Naive thymus-derived CD4-positive, alpha-beta T cell (primary cell): ENCODE measurements at regions not wholly inside any gene's neighbourhood (a gene's known extent, or its start where the extent isn't known, plus 50 kb on each side); places are given as distances from the start of the nearest gene placed in this dataset.

Experiments used
- ATAC-seq: fragments of 150-1000 bp; cut with Tn5 transposase; 2 replicates; pipeline ENCODE4 v1.10.0; 2021; ENCODE audit warnings: mild to moderate bottlenecking, moderate library complexity
- CTCF ChIA-PET: fragments of 350-600 bp; sonication (Branson Sonifier 250); formaldehyde crosslinking; loops from one replicate; lab custom pipeline; 2021; ENCODE audit warnings: antibody characterized with exemption; lab: Charles Lee
- POLR2A ChIA-PET: fragments of 350-600 bp; sonication (Branson Sonifier 250); formaldehyde crosslinking; loops from one replicate; lab custom pipeline; 2021; ENCODE audit warnings: antibody characterized with exemption, inconsistent platforms; lab: Charles Lee
- DNase-seq, 9 donors: peaks; one replicate each; pipeline versions ENCODE4 v3.0.0 to v3.0.0-alpha.2; 2020 to 2022; ENCODE audit warnings: mixed read lengths in 1 of 9
- H3K27ac ChIP-seq: one replicate; pipeline ENCODE4 v1.7.0; 2013; ENCODE audit warnings: mild to moderate bottlenecking, low read depth, low read length, moderate library complexity
- H3K27me3 ChIP-seq, 2 donors: one replicate each; pipeline ENCODE4 v1.7.0; 2013; ENCODE audit warnings: low read length in 2 of 2, mild to moderate bottlenecking in 2 of 2, moderate library complexity in 2 of 2; ENCODE audit not compliant: control insufficient read depth in 2 of 2, insufficient read depth in 2 of 2
- H3K36me3 ChIP-seq, 3 experiments: 1 replicate in 2 of 3; 2 replicates in 1 of 3; pipeline ENCODE4 v1.7.0; 2013; ENCODE audit warnings: low read length in 3 of 3, mild to moderate bottlenecking in 3 of 3, moderate library complexity in 1 of 3; ENCODE audit not compliant: insufficient read depth in 3 of 3, control insufficient read depth in 2 of 3
- H3K4me1 ChIP-seq, 2 donors: one replicate each; pipeline ENCODE4 v1.7.0; 2013; ENCODE audit warnings: low read length in 2 of 2, mild to moderate bottlenecking in 2 of 2, moderate library complexity in 1 of 2; ENCODE audit not compliant: control insufficient read depth in 2 of 2, insufficient read depth in 2 of 2
- H3K4me3 ChIP-seq: 2 replicates; pipeline ENCODE4 v1.7.0; 2013; ENCODE audit warnings: mild to moderate bottlenecking, low read length
- H3K9me3 ChIP-seq, 3 experiments: 1 replicate in 2 of 3; 2 replicates in 1 of 3; pipeline ENCODE4 v1.7.0; 2013; ENCODE audit warnings: low read length in 3 of 3; ENCODE audit not compliant: control insufficient read depth in 2 of 3
- H3K27ac Mint-ChIP-seq, 9 donors: one replicate each; pipeline ENCODE4 v1.8.0; 2020 to 2022; ENCODE audit warnings: mixed read lengths in 9 of 9, mild to moderate bottlenecking in 8 of 9, moderate library complexity in 5 of 9, inconsistent platforms in 2 of 9
- H3K27me3 Mint-ChIP-seq, 5 donors: one replicate each; pipeline ENCODE4 v1.8.0; 2021 to 2022; ENCODE audit warnings: mixed read lengths in 5 of 5, mild to moderate bottlenecking in 1 of 5
- H3K36me3 Mint-ChIP-seq, 5 donors: one replicate each; pipeline ENCODE4 v1.8.0; 2020 to 2022; ENCODE audit warnings: mixed read lengths in 5 of 5, mild to moderate bottlenecking in 3 of 5, inconsistent platforms in 1 of 5
- H3K4me1 Mint-ChIP-seq, 7 donors: one replicate each; pipeline ENCODE4 v1.8.0; 2020 to 2022; ENCODE audit warnings: mixed read lengths in 7 of 7, mild to moderate bottlenecking in 3 of 7, inconsistent platforms in 1 of 7
- H3K4me3 Mint-ChIP-seq, 10 donors: one replicate each; pipeline ENCODE4 v1.8.0; 2020 to 2022; ENCODE audit warnings: mild to moderate bottlenecking in 10 of 10, mixed read lengths in 10 of 10, moderate library complexity in 6 of 10, inconsistent platforms in 2 of 10
- H3K9me3 Mint-ChIP-seq, 11 donors: one replicate each; pipeline ENCODE4 v1.8.0; 2020 to 2022; ENCODE audit warnings: mixed read lengths in 11 of 11, mild to moderate bottlenecking in 4 of 11, inconsistent platforms in 1 of 11, moderate library complexity in 1 of 11
- intact Hi-C, 2 donors: fragments of 100-400 bp; cut with micrococcal nuclease; formaldehyde crosslinking; loops; one replicate each; pipeline ENCODE4 v1.15.1; 2023

- POLR2A ChIA-PET, result no interaction called here
- Mint-ChIP-seq H3K4me1 (no peaks in the 10 kb centered on the region), H3K36me3 (peaks cover 1 to 33% (median 28%) of the 10 kb centered on the region in 5 donors), H3K9me3 (peaks cover 9 to 26% (median 14%) of the 10 kb centered on the region in 11 donors), H3K27ac (no peak overlapping the region), H3K27me3 (no peaks in the 10 kb centered on the region), H3K4me3 (no peak overlapping the region)
- H3K4me1 ChIP-seq, result no peaks in the 10 kb centered on the region
- ATAC-seq (no peak), DNase-seq (no peak)
- peaks cover 0 to 4% (median 0%) of the 10 kb centered on the region in 3 experiments for H3K9me3 ChIP-seq
- H3K36me3 ChIP-seq, result no peaks in the 10 kb centered on the region
- intact Hi-C loops, result no loop called here
- CTCF ChIA-PET, result interaction anchor here (0.6 kb wide), 1 partner anchor 821 kb away, joined by 4 read pairs; no protein-coding TSS in a partner anchor
- H3K27ac ChIP-seq, result no peak overlapping the region
- H3K4me3 ChIP-seq, result no peak overlapping the region
- no peaks in the 10 kb centered on the region for H3K27me3 ChIP-seq
Observed at GRCh38 chr1:222916100-222916499, 101.3 kb downstream of the DISP1 start.

- Mint-ChIP-seq H3K9me3 (peaks cover 9 to 26% (median 14%) of the 10 kb centered on the region in 11 donors), H3K4me3 (no peak overlapping the region), H3K27ac (no peak overlapping the region), H3K36me3 (peaks cover 1 to 33% (median 28%) of the 10 kb centered on the region in 5 donors), H3K4me1 (no peaks in the 10 kb centered on the region), H3K27me3 (no peaks in the 10 kb centered on the region)
- Histone ChIP-seq H3K27me3 (no peaks in the 10 kb centered on the region), H3K9me3 (peaks cover 0 to 4% (median 0%) of the 10 kb centered on the region in 3 experiments), H3K4me3 (no peak overlapping the region), H3K36me3 (no peaks in the 10 kb centered on the region), H3K27ac (no peak overlapping the region), H3K4me1 (no peaks in the 10 kb centered on the region)
- no peak for ATAC-seq
- intact Hi-C loops, result no loop called here
- ChIA-PET CTCF (no interaction called here), POLR2A (no interaction called here)
- DNase-seq, result no peak
Observed at GRCh38 chr1:222918801-222919477, 104.1 kb downstream of the DISP1 start.

GRCh38 chr1:222919478-222919865 lies 104.6 kb downstream of the DISP1 start:
- no peak overlapping the region for H3K27ac Mint-ChIP-seq
- H3K4me3 Mint-ChIP-seq, result no peak overlapping the region
- H3K4me1 Mint-ChIP-seq, result no peaks in the 10 kb centered on the region
- ChIA-PET CTCF (no interaction called here), POLR2A (no interaction called here)
- Histone ChIP-seq H3K9me3 (peaks cover 0 to 4% (median 0%) of the 10 kb centered on the region in 3 experiments), H3K36me3 (no peaks in the 10 kb centered on the region), H3K27me3 (no peaks in the 10 kb centered on the region), H3K27ac (no peak overlapping the region), H3K4me3 (no peak overlapping the region), H3K4me1 (no peaks in the 10 kb centered on the region)
- DNase-seq, result no peak
- H3K36me3 Mint-ChIP-seq, result peaks cover 1 to 31% (median 28%) of the 10 kb centered on the region in 5 donors
- no peak for ATAC-seq
- intact Hi-C loops, result no loop called here
- peaks cover 9 to 26% (median 14%) of the 10 kb centered on the region in 11 donors for H3K9me3 Mint-ChIP-seq
- H3K27me3 Mint-ChIP-seq, result no peaks in the 10 kb centered on the region

DNA sequence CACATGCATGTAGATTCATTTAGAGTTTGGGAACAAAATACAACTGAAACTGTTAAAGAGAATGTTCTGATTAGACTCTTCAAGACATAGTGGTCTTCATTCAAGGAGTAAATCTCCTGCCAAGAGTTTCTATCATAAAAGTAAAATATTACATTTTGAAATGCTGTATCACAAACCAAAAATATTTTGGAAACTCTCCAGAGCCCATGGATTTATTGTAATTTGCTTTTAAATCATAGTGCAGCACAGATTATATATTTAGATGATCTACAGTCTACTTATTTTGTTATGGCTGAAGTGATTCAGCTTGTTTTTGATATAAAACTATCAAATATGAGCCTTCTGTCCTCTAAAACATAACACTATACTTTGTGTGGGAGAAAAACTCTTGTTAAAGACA lies 105.3 kb downstream of the DISP1 start:
- intact Hi-C loops, result no loop called here
- CTCF ChIA-PET, result no interaction called here
- H3K4me3 Mint-ChIP-seq, result no peak overlapping the region
- POLR2A ChIA-PET, result no interaction called here
- H3K9me3 Mint-ChIP-seq, result peaks cover 9 to 24% (median 13%) of the 10 kb centered on the region in 11 donors
- H3K27me3 Mint-ChIP-seq, result no peaks in the 10 kb centered on the region
- Histone ChIP-seq H3K27me3 (no peaks in the 10 kb centered on the region), H3K9me3 (peaks cover 0 to 4% (median 0%) of the 10 kb centered on the region in 3 experiments), H3K4me1 (no peaks in the 10 kb centered on the region), H3K4me3 (no peak overlapping the region), H3K36me3 (no peaks in the 10 kb centered on the region), H3K27ac (no peak overlapping the region)
- no peak overlapping the region for H3K27ac Mint-ChIP-seq
- H3K36me3 Mint-ChIP-seq, result peaks cover 1 to 30% (median 28%) of the 10 kb centered on the region in 5 donors
- ATAC-seq, result no peak
- no peaks in the 10 kb centered on the region for H3K4me1 Mint-ChIP-seq
- no peak for DNase-seq

DNA sequence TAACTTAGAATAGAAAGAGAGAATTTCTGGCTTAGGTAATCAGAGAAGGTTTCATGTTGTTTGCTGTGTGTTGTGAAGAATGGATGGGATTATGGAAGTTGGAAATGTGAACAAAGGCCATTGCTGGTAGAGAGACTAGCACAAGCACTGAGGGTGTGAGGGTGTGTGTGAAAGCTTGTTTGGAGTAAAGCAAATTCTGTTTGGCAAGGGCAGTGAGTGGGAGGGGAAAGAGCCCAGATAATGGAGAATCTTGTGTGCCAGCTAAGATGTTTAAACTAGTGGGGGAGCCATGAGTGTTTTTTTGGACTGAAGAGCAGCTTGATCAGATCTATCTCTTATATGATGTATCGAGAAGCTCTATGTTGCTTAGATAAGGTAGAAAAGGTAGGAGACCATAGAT lies 107.1 kb downstream of the DISP1 start:
- Mint-ChIP-seq H3K27ac (no peak overlapping the region), H3K27me3 (no peaks in the 10 kb centered on the region), H3K4me1 (no peaks in the 10 kb centered on the region), H3K36me3 (peaks cover 1 to 31% (median 13%) of the 10 kb centered on the region in 5 donors), H3K4me3 (no peak overlapping the region), H3K9me3 (peaks cover 4 to 14% (median 9%) of the 10 kb centered on the region in 11 donors)
- Histone ChIP-seq H3K36me3 (no peaks in the 10 kb centered on the region), H3K27ac (no peak overlapping the region), H3K4me1 (no peaks in the 10 kb centered on the region), H3K27me3 (no peaks in the 10 kb centered on the region), H3K9me3 (peaks cover 0 to 3% (median 0%) of the 10 kb centered on the region in 3 experiments), H3K4me3 (no peak overlapping the region)
- DNase-seq (no peak), ATAC-seq (no peak)
- ChIA-PET CTCF (interaction anchor here (0.5 kb wide), 1 partner anchor 142 kb away, joined by 3 read pairs; no protein-coding TSS in a partner anchor), POLR2A (no interaction called here)
- intact Hi-C loops, result no loop called here

DNA sequence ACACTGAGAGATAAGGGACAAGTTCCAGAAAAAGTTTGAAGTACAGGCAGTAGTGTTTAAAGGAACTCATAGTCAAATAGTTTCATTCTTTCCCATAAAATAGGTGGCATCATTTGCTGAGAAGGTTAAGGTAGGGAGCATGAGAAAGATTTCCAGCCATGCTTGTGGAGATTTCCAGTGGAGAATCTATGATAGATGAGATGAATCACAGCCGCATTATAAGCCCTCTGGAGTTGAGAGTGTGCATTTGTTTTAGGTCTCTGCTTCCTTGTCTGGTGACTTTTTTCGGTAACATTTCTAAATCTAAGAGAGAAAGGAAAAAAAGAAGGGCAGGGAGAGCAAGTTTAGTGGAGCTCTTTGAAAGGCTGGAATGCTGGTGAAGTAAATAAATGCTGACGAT lies 108.7 kb downstream of the DISP1 start:
- Histone ChIP-seq H3K4me3 (no peak overlapping the region), H3K36me3 (no peaks in the 10 kb centered on the region), H3K4me1 (no peaks in the 10 kb centered on the region), H3K27me3 (no peaks in the 10 kb centered on the region), H3K27ac (no peak overlapping the region), H3K9me3 (no peaks in the 10 kb centered on the region)
- CTCF ChIA-PET, result no interaction called here
- ATAC-seq (no peak), DNase-seq (no peak)
- H3K4me3 Mint-ChIP-seq, result no peak overlapping the region
- H3K27me3 Mint-ChIP-seq, result no peaks in the 10 kb centered on the region
- peaks cover 0 to 16% (median 0%) of the 10 kb centered on the region in 5 donors for H3K36me3 Mint-ChIP-seq
- no peaks in the 10 kb centered on the region for H3K4me1 Mint-ChIP-seq
- H3K9me3 Mint-ChIP-seq, result peaks cover 0 to 2% (median 0%) of the 10 kb centered on the region in 11 donors
- POLR2A ChIA-PET, result no interaction called here
- no peak overlapping the region for H3K27ac Mint-ChIP-seq
- intact Hi-C loops, result no loop called here
